ENCODE measurements at regions not wholly inside any gene's neighbourhood (a gene's known extent, or its start where the extent isn't known, plus 50 kb on each side); places are given as distances from the start of the nearest gene placed in this dataset.

GRCh38 chr11:28657378-28658030, 549.3 kb downstream of the METTL15 start:
- TF ChIP-seq CTCF (IDR thresholded peaks at IDR 0.05; ENCODE audit: low read depth, low read length, poor library complexity, severe bottlenecking) (no peak), EZH2phosphoT487 (IDR thresholded peaks at IDR 0.05; ENCODE audit: borderline replicate concordance, low read length) (no peak)

Data from DOHH2 (cell line).